HL-60 (cell line): ENCODE measurements at regions not wholly inside any gene's neighbourhood (a gene's known extent, or its start where the extent isn't known, plus 50 kb on each side); places are given as distances from the start of the nearest gene placed in this dataset.

Experiments
- GABPA ChIP-seq: IDR thresholded peaks from 2 replicates; pipeline ENCODE4 v1.6.1; 2012; ENCODE audit warnings: low read depth
- POLR2AphosphoS5 ChIP-seq: IDR thresholded peaks from 2 replicates; pipeline ENCODE4 v1.6.1; 2012; ENCODE audit warnings: low read depth
- SPI1 ChIP-seq: IDR thresholded peaks from 2 replicates; pipeline ENCODE4 v1.6.1; 2012; ENCODE audit warnings: low read depth, mild to moderate bottlenecking, borderline replicate concordance
- TF ChIP-seq, protein P1 (sequence below): IDR thresholded peaks from one replicate; pipeline ENCODE4 v1.5.1; 2011; ENCODE audit warnings: low read length, control low read depth, inconsistent platforms; ENCODE audit not compliant: insufficient read depth
- TF ChIP-seq, protein P2 (sequence below): IDR thresholded peaks from 2 replicates; pipeline ENCODE4 v1.6.1; 2012; ENCODE audit warnings: low read depth; ENCODE audit not compliant: insufficient replicate concordance

DNA sequence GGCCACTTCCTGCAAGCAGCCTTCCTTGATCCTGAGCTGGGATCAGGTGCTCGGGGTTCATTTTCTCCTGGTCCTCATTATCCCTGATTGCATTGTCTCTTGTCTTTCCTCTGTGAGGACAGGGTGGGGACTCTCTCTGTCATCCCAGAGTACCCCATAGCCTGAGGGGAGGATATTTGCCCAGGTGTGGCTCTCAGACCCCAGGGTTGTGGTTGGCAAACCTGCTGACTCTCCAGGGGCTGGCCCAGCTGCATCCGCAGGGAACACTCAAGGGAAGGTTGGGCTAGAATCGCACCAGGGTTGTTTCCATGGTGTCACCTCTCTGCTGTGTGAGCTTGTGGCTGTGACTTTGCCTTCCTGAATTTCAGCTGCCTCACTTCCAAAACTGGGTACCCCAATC is 276.8 kb upstream of the C1orf174 start:
- TF ChIP-seq POLR2AphosphoS5: no peak
- TF ChIP-seq, protein P1, sequence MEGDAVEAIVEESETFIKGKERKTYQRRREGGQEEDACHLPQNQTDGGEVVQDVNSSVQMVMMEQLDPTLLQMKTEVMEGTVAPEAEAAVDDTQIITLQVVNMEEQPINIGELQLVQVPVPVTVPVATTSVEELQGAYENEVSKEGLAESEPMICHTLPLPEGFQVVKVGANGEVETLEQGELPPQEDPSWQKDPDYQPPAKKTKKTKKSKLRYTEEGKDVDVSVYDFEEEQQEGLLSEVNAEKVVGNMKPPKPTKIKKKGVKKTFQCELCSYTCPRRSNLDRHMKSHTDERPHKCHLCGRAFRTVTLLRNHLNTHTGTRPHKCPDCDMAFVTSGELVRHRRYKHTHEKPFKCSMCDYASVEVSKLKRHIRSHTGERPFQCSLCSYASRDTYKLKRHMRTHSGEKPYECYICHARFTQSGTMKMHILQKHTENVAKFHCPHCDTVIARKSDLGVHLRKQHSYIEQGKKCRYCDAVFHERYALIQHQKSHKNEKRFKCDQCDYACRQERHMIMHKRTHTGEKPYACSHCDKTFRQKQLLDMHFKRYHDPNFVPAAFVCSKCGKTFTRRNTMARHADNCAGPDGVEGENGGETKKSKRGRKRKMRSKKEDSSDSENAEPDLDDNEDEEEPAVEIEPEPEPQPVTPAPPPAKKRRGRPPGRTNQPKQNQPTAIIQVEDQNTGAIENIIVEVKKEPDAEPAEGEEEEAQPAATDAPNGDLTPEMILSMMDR: no peak
- TF ChIP-seq, protein P2, sequence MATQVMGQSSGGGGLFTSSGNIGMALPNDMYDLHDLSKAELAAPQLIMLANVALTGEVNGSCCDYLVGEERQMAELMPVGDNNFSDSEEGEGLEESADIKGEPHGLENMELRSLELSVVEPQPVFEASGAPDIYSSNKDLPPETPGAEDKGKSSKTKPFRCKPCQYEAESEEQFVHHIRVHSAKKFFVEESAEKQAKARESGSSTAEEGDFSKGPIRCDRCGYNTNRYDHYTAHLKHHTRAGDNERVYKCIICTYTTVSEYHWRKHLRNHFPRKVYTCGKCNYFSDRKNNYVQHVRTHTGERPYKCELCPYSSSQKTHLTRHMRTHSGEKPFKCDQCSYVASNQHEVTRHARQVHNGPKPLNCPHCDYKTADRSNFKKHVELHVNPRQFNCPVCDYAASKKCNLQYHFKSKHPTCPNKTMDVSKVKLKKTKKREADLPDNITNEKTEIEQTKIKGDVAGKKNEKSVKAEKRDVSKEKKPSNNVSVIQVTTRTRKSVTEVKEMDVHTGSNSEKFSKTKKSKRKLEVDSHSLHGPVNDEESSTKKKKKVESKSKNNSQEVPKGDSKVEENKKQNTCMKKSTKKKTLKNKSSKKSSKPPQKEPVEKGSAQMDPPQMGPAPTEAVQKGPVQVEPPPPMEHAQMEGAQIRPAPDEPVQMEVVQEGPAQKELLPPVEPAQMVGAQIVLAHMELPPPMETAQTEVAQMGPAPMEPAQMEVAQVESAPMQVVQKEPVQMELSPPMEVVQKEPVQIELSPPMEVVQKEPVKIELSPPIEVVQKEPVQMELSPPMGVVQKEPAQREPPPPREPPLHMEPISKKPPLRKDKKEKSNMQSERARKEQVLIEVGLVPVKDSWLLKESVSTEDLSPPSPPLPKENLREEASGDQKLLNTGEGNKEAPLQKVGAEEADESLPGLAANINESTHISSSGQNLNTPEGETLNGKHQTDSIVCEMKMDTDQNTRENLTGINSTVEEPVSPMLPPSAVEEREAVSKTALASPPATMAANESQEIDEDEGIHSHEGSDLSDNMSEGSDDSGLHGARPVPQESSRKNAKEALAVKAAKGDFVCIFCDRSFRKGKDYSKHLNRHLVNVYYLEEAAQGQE: no peak
- no peak for TF ChIP-seq GABPA
- no peak for TF ChIP-seq SPI1
